ENCODE measurements at regions not wholly inside any gene's neighbourhood (a gene's known extent, or its start where the extent isn't known, plus 50 kb on each side); places are given as distances from the start of the nearest gene placed in this dataset.

DNA sequence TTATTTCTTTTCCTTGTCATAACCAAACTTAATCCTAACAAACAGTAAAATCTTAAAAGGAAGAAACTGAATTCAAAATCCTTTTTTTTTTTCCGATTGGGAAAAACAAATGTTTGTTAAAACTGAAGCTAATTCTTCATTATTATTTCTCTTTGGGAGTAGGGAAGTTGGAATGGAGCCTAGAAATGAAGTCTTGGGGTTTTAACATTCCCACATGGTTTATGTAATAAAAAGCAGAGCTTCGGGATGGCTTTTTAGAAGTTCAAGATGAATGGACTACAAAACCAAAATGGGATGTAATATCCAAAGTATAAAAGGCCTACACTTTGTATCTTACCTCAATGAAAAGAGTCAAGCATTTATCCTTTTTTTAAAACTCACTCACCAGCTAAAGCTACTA is 189.0 kb upstream of the TMC3 start:
- TF ChIP-seq EP300 (IDR thresholded peaks at IDR 0.05), result no peak
- TF ChIP-seq, protein P1, sequence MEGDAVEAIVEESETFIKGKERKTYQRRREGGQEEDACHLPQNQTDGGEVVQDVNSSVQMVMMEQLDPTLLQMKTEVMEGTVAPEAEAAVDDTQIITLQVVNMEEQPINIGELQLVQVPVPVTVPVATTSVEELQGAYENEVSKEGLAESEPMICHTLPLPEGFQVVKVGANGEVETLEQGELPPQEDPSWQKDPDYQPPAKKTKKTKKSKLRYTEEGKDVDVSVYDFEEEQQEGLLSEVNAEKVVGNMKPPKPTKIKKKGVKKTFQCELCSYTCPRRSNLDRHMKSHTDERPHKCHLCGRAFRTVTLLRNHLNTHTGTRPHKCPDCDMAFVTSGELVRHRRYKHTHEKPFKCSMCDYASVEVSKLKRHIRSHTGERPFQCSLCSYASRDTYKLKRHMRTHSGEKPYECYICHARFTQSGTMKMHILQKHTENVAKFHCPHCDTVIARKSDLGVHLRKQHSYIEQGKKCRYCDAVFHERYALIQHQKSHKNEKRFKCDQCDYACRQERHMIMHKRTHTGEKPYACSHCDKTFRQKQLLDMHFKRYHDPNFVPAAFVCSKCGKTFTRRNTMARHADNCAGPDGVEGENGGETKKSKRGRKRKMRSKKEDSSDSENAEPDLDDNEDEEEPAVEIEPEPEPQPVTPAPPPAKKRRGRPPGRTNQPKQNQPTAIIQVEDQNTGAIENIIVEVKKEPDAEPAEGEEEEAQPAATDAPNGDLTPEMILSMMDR (IDR thresholded peaks at IDR 0.05), result no peak
- TF ChIP-seq POLR2A (IDR thresholded peaks at IDR 0.05), result no peak
